Neural progenitor cell (in vitro differentiated cells): ENCODE measurements at regions not wholly inside any gene's neighbourhood (a gene's known extent, or its start where the extent isn't known, plus 50 kb on each side); places are given as distances from the start of the nearest gene placed in this dataset.

Source experiments
- DNase-seq: peaks from one replicate; pipeline ENCODE4 v3.0.0-alpha.2; 2016; ENCODE audit warnings: low spot score
- H2AFZ ChIP-seq: fragments of 200-600 bp; sonication (generic); replicated peaks from 2 replicates; pipeline ENCODE4 v1.6.1; 2016; ENCODE audit warnings: antibody characterized with exemption
- H3F3A ChIP-seq: fragments of 200-600 bp; sonication (generic); 2 replicates; pipeline ENCODE4 v1.6.1; 2016; ENCODE audit warnings: antibody characterized with exemption, low read depth
- H3K27ac ChIP-seq: fragments of 200-600 bp; sonication (generic); 2 replicates; pipeline ENCODE4 v1.5.1; 2016; ENCODE audit warnings: mild to moderate bottlenecking
- H3K27me3 ChIP-seq: fragments of 200-600 bp; sonication (generic); 2 replicates; pipeline ENCODE4 v1.6.1; 2016; ENCODE audit warnings: mild to moderate bottlenecking, moderate library complexity
- H3K36me3 ChIP-seq: fragments of 200-600 bp; sonication (generic); 2 replicates; pipeline ENCODE4 v1.5.1; 2016
- H3K4me1 ChIP-seq: fragments of 200-600 bp; sonication (generic); 2 replicates; pipeline ENCODE4 v1.6.1; 2016; ENCODE audit warnings: mixed run types
- H3K4me2 ChIP-seq: fragments of 200-600 bp; sonication (generic); 2 replicates; pipeline ENCODE4 v1.6.1; 2016
- H3K4me3 ChIP-seq: fragments of 200-600 bp; sonication (generic); 2 replicates; pipeline ENCODE4 v1.5.1; 2016
- H3K79me2 ChIP-seq: fragments of 200-600 bp; sonication (generic); 2 replicates; pipeline ENCODE4 v1.6.1; 2016; ENCODE audit warnings: low read depth
- H3K9ac ChIP-seq: fragments of 200-600 bp; sonication (generic); 2 replicates; pipeline ENCODE4 v1.6.1; 2016
- H3K9me3 ChIP-seq: fragments of 200-600 bp; sonication (generic); 2 replicates; pipeline ENCODE4 v1.5.1; 2016; ENCODE audit warnings: low read depth
- H4K20me1 ChIP-seq: fragments of 200-600 bp; sonication (generic); 2 replicates; pipeline ENCODE4 v1.6.1; 2016; ENCODE audit warnings: low read depth
- H3K27ac Mint-ChIP-seq: 3 replicates; pipeline ENCODE4 v1.8.0; 2021; ENCODE audit warnings: mixed read lengths
- H3K27me3 Mint-ChIP-seq: 2 replicates; pipeline ENCODE4 v1.8.0; 2022; ENCODE audit warnings: low read depth, mild to moderate bottlenecking, inconsistent platforms, moderate library complexity, mixed read lengths; ENCODE audit not compliant: insufficient read depth
- H3K36me3 Mint-ChIP-seq: 3 replicates; pipeline ENCODE4 v1.8.0; 2021; ENCODE audit warnings: mixed read lengths
- H3K4me1 Mint-ChIP-seq: 3 replicates; pipeline ENCODE4 v1.8.0; 2021; ENCODE audit warnings: mixed read lengths
- H3K4me3 Mint-ChIP-seq: 3 replicates; pipeline ENCODE4 v1.8.0; 2021; ENCODE audit warnings: mild to moderate bottlenecking, moderate library complexity, mixed read lengths
- H3K9me3 Mint-ChIP-seq: 3 replicates; pipeline ENCODE4 v1.8.0; 2020; ENCODE audit warnings: mixed read lengths
- CTCF ChIP-seq: fragments of 200-600 bp; sonication (generic); IDR thresholded peaks from 2 replicates; pipeline ENCODE4 v1.5.1; 2017; ENCODE audit warnings: antibody characterized with exemption, mild to moderate bottlenecking
- EZH2 ChIP-seq: fragments of 200-600 bp; sonication (generic); IDR thresholded peaks from 2 replicates; pipeline ENCODE4 v1.6.1; 2017; ENCODE audit warnings: antibody characterized with exemption, mild to moderate bottlenecking, moderate library complexity
- EZH2phosphoT487 ChIP-seq: fragments of 200-600 bp; sonication (generic); IDR thresholded peaks from 2 replicates; pipeline ENCODE4 v1.6.1; 2017; ENCODE audit warnings: antibody characterized with exemption

DNA sequence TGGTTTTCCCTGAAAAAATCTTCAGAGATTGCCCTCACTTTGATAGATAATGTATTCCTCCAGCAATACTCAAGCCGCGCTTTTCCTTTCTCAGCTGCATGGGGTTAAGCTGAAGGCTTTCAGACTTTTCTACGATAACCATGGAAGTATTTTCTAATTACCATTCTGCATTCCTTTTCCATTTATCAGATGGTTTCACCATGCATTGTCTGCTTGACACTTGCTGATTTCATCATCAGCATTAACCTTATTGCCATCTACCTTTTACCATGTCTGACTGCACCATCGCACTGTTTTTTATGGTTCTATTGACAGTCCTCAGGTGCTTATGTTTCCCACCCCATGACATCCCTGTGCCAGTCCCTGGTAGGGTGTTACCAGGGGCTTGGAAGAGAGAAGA is 91.6 kb downstream of the DMAC1 start:
- Mint-ChIP-seq H3K27me3 (no peaks in the 10 kb centered on the region), H3K9me3 (no peaks in the 10 kb centered on the region), H3K4me3 (no peak overlapping the region), H3K4me1 (peaks cover 8% of the 10 kb centered on the region), H3K27ac (no peak overlapping the region), H3K36me3 (no peaks in the 10 kb centered on the region)
- Histone ChIP-seq H3K4me3 (no peak overlapping the region), H3K79me2 (no peaks in the 10 kb centered on the region), H3K27ac (no peak overlapping the region), H2AFZ (peak overlapping the region; percentile 7), H3K36me3 (no peaks in the 10 kb centered on the region), H3K9ac (no peak overlapping the region), H3K4me2 (no peak overlapping the region), H3K9me3 (no peaks in the 10 kb centered on the region), H3K4me1 (no peaks in the 10 kb centered on the region), H3K27me3 (no peaks in the 10 kb centered on the region), H3F3A (no peaks in the 10 kb centered on the region), H4K20me1 (no peaks in the 10 kb centered on the region)
- DNase-seq, result no peak
- TF ChIP-seq EZH2phosphoT487, result no peak

GRCh38 chr9:7704543-7704942 is 95.0 kb downstream of the DMAC1 start:
- no peak overlapping the region for H3K27ac ChIP-seq
- H3K4me3 ChIP-seq, result no peak overlapping the region
- Mint-ChIP-seq H3K36me3 (no peaks in the 10 kb centered on the region), H3K27me3 (no peaks in the 10 kb centered on the region), H3K9me3 (no peaks in the 10 kb centered on the region), H3K4me3 (no peak overlapping the region), H3K27ac (no peak overlapping the region), H3K4me1 (peaks cover 8% of the 10 kb centered on the region)
- no peaks in the 10 kb centered on the region for H3K9me3 ChIP-seq
- no peak overlapping the region for H3K9ac ChIP-seq
- no peaks in the 10 kb centered on the region for H3K27me3 ChIP-seq
- DNase-seq, result no peak
- H3F3A ChIP-seq, result no peaks in the 10 kb centered on the region
- H2AFZ ChIP-seq, result no peak overlapping the region
- TF ChIP-seq EZH2, result no peak
- TF ChIP-seq CTCF, result no peak
- TF ChIP-seq EZH2phosphoT487, result no peak
- no peaks in the 10 kb centered on the region for H3K79me2 ChIP-seq
- no peak overlapping the region for H3K4me2 ChIP-seq
- no peaks in the 10 kb centered on the region for H4K20me1 ChIP-seq
- H3K4me1 ChIP-seq, result no peaks in the 10 kb centered on the region
- H3K36me3 ChIP-seq, result no peaks in the 10 kb centered on the region

DNA sequence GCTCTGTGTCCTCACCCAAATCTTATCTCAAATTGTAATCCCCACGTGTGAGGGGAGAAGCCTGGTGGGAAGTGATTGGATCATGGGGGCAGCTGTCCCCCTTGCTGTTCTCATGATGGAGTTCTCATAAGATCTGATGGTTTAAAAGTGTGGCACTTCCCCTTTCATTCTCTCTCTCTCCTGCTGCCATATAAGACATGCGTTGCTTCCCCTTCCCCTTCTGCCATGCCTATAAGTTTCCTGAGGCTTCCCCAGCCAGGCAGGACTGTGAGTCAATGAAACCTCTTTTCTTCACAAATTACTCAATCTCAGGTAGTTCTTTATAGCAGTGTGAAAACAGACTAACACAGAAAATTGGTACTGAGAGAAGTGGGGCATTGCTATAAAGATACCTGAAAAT is 107.7 kb downstream of the DMAC1 start:
- H4K20me1 ChIP-seq, result no peaks in the 10 kb centered on the region
- TF ChIP-seq CTCF, result no peak
- no peak for TF ChIP-seq EZH2phosphoT487
- no peak for TF ChIP-seq EZH2
- DNase-seq, result no peak
- H3K4me3 ChIP-seq, result no peak overlapping the region
- H3K4me1 ChIP-seq, result peaks cover 14% of the 10 kb centered on the region
- no peaks in the 10 kb centered on the region for H3K9me3 ChIP-seq
- no peak overlapping the region for H3K4me2 ChIP-seq
- Mint-ChIP-seq H3K27ac (no peak overlapping the region), H3K27me3 (peaks cover 5% of the 10 kb centered on the region), H3K4me3 (no peak overlapping the region), H3K36me3 (no peaks in the 10 kb centered on the region), H3K4me1 (peaks cover 20% of the 10 kb centered on the region), H3K9me3 (peaks cover 5% of the 10 kb centered on the region)
- H2AFZ ChIP-seq, result no peak overlapping the region
- no peak overlapping the region for H3K9ac ChIP-seq
- H3K27ac ChIP-seq, result no peak overlapping the region
- no peaks in the 10 kb centered on the region for H3K36me3 ChIP-seq
- no peaks in the 10 kb centered on the region for H3K27me3 ChIP-seq
- no peaks in the 10 kb centered on the region for H3K79me2 ChIP-seq
- H3F3A ChIP-seq, result no peaks in the 10 kb centered on the region

GRCh38 chr9:7690014-7690413 is 109.6 kb downstream of the DMAC1 start:
- TF ChIP-seq EZH2phosphoT487 (no peak), EZH2 (no peak), CTCF (no peak)
- Histone ChIP-seq H3K4me2 (peak overlapping the region; percentile 30), H3K4me3 (no peak overlapping the region), H3K9ac (no peak overlapping the region), H3F3A (no peaks in the 10 kb centered on the region), H3K9me3 (no peaks in the 10 kb centered on the region), H3K27me3 (no peaks in the 10 kb centered on the region), H3K79me2 (no peaks in the 10 kb centered on the region), H3K27ac (no peak overlapping the region), H2AFZ (no peak overlapping the region), H4K20me1 (no peaks in the 10 kb centered on the region), H3K36me3 (no peaks in the 10 kb centered on the region), H3K4me1 (peaks cover 14% of the 10 kb centered on the region)
- Mint-ChIP-seq H3K4me1 (peaks cover 20% of the 10 kb centered on the region), H3K27ac (peak overlapping the region; percentile 42), H3K9me3 (peaks cover 5% of the 10 kb centered on the region), H3K36me3 (no peaks in the 10 kb centered on the region), H3K27me3 (no peaks in the 10 kb centered on the region), H3K4me3 (no peak overlapping the region)
- DNase-seq, result no peak
